ENCODE measurements at regions not wholly inside any gene's neighbourhood (a gene's known extent, or its start where the extent isn't known, plus 50 kb on each side); places are given as distances from the start of the nearest gene placed in this dataset.
"Not testable (repeated sequence)": the region's sequence is repeated elsewhere in the genome, so short reads cannot be mapped to it uniquely, and the experiment has no call there.

DNA sequence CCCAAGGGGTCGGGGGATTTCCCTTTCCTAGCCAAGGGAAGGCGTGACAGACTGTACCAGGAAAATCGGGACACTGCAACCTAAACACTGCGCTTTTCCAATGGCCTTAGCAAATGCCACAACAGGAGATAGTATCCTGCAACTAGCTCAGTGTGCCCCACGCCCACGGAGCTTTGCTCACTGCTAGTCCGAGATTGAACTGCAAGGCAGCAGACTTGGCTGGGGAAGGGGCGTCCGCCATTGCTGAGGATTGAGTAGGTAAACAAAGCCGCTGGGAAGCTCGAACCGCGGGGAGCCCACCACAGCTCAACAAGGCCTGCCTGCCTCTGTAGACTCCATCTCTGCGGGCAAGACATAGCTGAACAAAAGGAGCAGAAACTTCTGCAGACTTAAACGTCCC lies 72.3 kb upstream of the THRB start:
- ChIA-PET CTCF (no interaction called here), POLR2A (ENCODE audit: low non-redundant PET) (no interaction called here)
- H3K27ac ChIP-seq: no peak overlapping the region
- no peak for DNase-seq (ENCODE audit: low spot score)
- TF ChIP-seq, protein P1, sequence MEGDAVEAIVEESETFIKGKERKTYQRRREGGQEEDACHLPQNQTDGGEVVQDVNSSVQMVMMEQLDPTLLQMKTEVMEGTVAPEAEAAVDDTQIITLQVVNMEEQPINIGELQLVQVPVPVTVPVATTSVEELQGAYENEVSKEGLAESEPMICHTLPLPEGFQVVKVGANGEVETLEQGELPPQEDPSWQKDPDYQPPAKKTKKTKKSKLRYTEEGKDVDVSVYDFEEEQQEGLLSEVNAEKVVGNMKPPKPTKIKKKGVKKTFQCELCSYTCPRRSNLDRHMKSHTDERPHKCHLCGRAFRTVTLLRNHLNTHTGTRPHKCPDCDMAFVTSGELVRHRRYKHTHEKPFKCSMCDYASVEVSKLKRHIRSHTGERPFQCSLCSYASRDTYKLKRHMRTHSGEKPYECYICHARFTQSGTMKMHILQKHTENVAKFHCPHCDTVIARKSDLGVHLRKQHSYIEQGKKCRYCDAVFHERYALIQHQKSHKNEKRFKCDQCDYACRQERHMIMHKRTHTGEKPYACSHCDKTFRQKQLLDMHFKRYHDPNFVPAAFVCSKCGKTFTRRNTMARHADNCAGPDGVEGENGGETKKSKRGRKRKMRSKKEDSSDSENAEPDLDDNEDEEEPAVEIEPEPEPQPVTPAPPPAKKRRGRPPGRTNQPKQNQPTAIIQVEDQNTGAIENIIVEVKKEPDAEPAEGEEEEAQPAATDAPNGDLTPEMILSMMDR (conservative IDR thresholded peaks at IDR 0.05; ENCODE audit: low read depth): no peak

DNA sequence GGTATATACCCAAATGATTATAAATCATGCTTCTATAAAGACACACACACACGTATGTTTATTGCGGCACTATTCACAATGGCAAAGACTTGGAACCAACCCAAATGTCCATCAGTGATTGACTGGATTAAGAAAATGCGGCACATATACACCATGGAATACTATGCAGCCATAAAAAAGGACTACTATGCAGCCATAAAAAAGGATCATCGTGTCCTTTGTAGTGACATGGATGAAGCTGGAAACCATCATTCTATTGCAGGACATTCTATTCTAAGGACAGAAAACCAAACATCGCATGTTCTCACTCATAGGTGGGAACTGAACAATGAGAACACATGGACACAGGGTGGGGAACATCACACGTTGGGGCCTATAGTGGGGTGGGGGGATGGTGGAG lies 77.8 kb upstream of the THRB start:
- H3K27ac ChIP-seq; CTCF ChIA-PET; DNase-seq (ENCODE audit: low spot score); POLR2A ChIA-PET (ENCODE audit: low non-redundant PET): not testable (repeated sequence)

DNA sequence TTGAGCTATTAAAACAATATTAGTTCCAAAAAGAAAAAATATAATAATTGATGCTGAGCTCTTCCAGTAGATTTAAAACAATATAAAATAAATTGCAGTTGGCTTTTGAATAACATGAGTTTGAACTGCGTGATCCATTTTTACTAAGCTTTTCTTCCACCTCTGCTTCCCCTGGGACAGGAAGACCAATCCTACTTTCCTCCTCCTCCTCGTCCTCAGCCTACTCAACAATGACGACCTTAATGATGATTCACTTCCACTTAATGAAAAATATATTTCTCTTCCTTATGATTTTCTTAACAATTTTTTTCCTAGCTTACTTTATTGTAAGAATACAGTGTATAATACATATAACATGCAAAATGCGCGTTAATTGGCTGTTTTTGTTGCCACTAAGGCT lies 78.9 kb upstream of the THRB start:
- no peak overlapping the region for H3K27ac ChIP-seq
- no peak for DNase-seq (ENCODE audit: low spot score)
- ChIA-PET CTCF (interaction anchor here (0.9 kb wide), 1 partner anchor 9 kb away, joined by 3 read pairs; no protein-coding TSS in a partner anchor), POLR2A (ENCODE audit: low non-redundant PET) (no interaction called here)
- TF ChIP-seq, protein P1 (conservative IDR thresholded peaks at IDR 0.05; ENCODE audit: low read depth): no peak

DNA sequence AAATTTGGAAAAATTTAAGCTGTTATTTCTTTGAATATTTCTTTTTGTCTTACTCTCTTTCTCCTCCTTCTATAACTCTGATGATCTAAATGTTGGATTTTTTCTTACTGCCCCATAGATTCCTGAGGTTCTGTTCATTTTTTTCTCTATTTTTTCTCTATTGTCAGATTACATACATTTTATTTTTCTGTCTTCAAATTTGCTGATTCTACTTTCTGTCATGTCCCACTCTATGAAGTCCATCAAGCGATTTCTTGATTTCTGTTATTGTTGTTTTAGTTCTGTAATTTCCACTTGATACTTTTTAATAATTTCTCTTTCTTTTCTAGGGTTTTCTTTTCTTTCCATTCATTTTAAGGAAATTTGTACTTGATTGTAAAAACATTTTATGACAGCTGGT lies 83.7 kb upstream of the THRB start:
- no peak overlapping the region for H3K27ac ChIP-seq
- no peak for DNase-seq (ENCODE audit: low spot score)
- CTCF ChIA-PET: interaction anchor here (1.1 kb wide), 1 partner anchor 76 kb away, joined by 4 read pairs; no protein-coding TSS in a partner anchor
- POLR2A ChIA-PET (ENCODE audit: low non-redundant PET): no interaction called here
- TF ChIP-seq, protein P1 (conservative IDR thresholded peaks at IDR 0.05; ENCODE audit: low read depth): no peak

DNA sequence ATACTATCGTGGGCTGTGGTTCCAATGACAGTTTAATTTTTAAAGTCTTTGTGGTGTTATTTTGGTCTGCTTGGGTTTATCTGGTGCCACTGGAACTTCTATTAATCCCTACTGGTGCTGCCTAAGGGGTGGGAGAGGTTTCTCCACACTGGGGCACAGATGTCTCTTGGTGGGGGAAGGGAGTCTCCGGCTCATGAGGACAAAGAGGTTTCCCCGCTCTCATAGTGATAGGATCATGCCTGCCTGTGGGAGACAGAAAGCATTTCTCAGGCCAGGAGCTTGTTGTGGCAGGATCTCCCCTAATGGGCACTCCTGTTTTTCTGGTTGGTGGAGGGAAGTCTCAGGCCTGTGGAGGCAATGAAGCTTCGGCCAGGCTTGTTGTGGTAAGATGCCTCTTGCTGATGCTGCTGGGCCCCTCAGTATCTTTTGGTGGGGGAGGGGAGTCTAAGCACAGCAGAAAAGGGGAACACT lies 84.3 kb upstream of the THRB start:
- CTCF ChIA-PET: interaction anchor here (1.1 kb wide), 1 partner anchor 75 kb away, joined by 4 read pairs; no protein-coding TSS in a partner anchor
- POLR2A ChIA-PET (ENCODE audit: low non-redundant PET): no interaction called here
- no peak for DNase-seq (ENCODE audit: low spot score)
- no peak overlapping the region for H3K27ac ChIP-seq
- TF ChIP-seq, protein P1 (conservative IDR thresholded peaks at IDR 0.05; ENCODE audit: low read depth): no peak

DNA sequence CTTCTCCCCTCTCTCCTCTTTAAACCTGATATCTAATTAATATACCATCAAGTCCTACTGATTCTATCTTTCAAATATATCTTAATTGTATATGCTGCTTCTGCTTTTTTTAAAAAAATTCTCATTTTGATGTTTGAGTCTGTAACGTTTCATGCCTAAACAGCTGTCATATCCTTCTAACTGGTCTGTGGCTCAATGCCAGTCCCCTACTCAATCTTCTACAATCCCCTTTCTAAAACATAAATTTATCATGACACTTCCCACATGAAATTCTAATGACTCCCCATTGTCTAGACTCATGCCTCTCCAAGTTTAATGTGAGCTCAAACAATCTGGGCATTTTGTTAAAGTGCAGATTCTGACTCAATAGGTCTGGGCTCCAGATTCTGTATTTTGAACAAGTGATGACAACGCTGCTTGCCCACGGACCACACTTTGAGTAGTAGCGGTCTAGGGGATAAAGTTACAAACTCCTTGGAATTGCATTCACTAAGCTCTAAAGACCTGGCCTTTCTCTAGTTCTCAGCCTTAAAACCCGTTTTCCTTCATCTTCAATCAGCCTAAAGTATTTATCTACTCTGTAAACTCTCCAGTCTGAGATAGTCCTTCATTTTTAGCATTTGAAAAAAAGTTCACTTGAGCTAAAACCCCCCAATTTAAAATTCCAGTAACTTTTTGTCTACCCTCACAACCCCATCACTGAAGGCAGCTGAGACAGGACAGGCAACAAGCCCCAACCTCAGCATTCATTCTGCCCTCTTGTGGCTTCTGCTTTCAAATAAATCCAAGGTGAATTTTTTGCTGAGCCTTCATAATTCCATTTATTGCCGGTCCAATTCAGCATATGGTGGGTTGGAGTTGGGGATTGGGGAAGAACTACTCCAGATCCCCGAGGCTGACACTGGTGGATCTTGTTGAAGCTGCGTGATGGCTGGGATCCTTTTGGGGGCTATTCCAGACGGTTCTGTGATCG lies 88.1 kb upstream of the THRB start:
- TF ChIP-seq, protein P1 (conservative IDR thresholded peaks at IDR 0.05; ENCODE audit: low read depth): no peak
- no peak overlapping the region for H3K27ac ChIP-seq
- ChIA-PET POLR2A (ENCODE audit: low non-redundant PET) (interaction anchor here (0.5 kb wide), 1 partner anchor 252 kb away, joined by 3 read pairs; no protein-coding TSS in a partner anchor), CTCF (interaction anchor here (1.0 kb wide), 1 partner anchor 9 kb away, joined by 3 read pairs; no protein-coding TSS in a partner anchor)
- no peak for DNase-seq (ENCODE audit: low spot score)

DNA sequence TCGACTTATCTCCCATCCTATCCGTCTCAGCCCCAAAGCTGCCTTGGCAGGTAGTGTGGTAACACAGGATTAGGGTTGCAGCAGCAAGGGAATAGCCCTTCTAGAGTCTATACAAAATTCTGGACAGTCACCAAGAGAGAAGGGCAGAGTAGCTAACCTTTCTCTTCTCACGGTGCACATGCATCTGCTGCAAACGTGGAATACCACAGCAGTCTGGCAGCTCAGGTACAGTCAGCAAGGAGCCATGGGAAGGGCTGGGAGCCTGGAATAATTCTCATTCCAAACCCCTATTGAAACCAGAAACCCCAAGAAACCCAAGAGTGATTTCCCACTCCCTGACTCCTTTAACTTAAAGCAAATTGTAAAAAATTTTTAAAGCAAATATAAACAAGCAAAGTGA lies 92.3 kb upstream of the THRB start:
- TF ChIP-seq, protein P1 (conservative IDR thresholded peaks at IDR 0.05; ENCODE audit: low read depth): no peak
- no peak for DNase-seq (ENCODE audit: low spot score)
- ChIA-PET POLR2A (ENCODE audit: low non-redundant PET) (no interaction called here), CTCF (interaction anchor here (0.5 kb wide), 1 partner anchor 659 kb away, joined by 3 read pairs; no protein-coding TSS in a partner anchor)
- no peak overlapping the region for H3K27ac ChIP-seq

Data from RWPE1 (cell line).